SU-DHL-6 (cell line): ENCODE measurements at regions not wholly inside any gene's neighbourhood (a gene's known extent, or its start where the extent isn't known, plus 50 kb on each side); places are given as distances from the start of the nearest gene placed in this dataset.

ENCODE experiments used
- H2AFZ ChIP-seq: fragments of 200-600 bp; sonication (generic); 2 replicates; pipeline ENCODE4 v1.6.1; 2014; ENCODE audit warnings: low read depth, mild to moderate bottlenecking, moderate library complexity, mixed read lengths, antibody characterized with exemption, low read length; ENCODE audit not compliant: severe bottlenecking
- H3F3A ChIP-seq: fragments of 200-600 bp; shearing (Covaris generic); 2 replicates; pipeline ENCODE4 v1.6.0; 2016; ENCODE audit warnings: antibody characterized with exemption, mild to moderate bottlenecking; ENCODE audit not compliant: insufficient read depth
- H3K27ac ChIP-seq: fragments of 200-600 bp; sonication (generic); 2 replicates; pipeline ENCODE4 v1.5.1; 2016; ENCODE audit warnings: low read depth, mild to moderate bottlenecking, low read length, moderate library complexity, mixed read lengths
- H3K27me3 ChIP-seq: fragments of 200-600 bp; sonication (generic), shearing (Covaris generic); 2 replicates; pipeline ENCODE4 v1.6.0; 2014; ENCODE audit warnings: mild to moderate bottlenecking, low read length
- H3K36me3 ChIP-seq: fragments of 200-600 bp; sonication (generic); 2 replicates; pipeline ENCODE4 v1.6.1; 2014; ENCODE audit warnings: mild to moderate bottlenecking, low read length, mixed read lengths
- H3K4me2 ChIP-seq: fragments of 300-600, 200-600 bp; shearing (Covaris generic), sonication (generic); 2 replicates; pipeline ENCODE4 v1.6.0; 2014; ENCODE audit warnings: low read length, low read depth, mild to moderate bottlenecking; ENCODE audit not compliant: poor library complexity, severe bottlenecking
- H3K4me3 ChIP-seq: fragments of 200-600 bp; sonication (generic); 2 replicates; pipeline ENCODE4 v1.5.1; 2014; ENCODE audit warnings: antibody characterized with exemption, low read length, mild to moderate bottlenecking, mixed read lengths; ENCODE audit not compliant: insufficient read depth, poor library complexity, severe bottlenecking
- H3K79me2 ChIP-seq: fragments of 200-600 bp; sonication (generic); 2 replicates; pipeline ENCODE4 v1.6.1; 2014; ENCODE audit warnings: mild to moderate bottlenecking, low read length, moderate library complexity; ENCODE audit not compliant: insufficient read depth
- H3K9ac ChIP-seq: fragments of 200-600 bp; sonication (generic); 2 replicates; pipeline ENCODE4 v1.7.0; 2014; ENCODE audit warnings: mild to moderate bottlenecking, low read length
- H3K9me2 ChIP-seq: fragments of 200-600 bp; sonication (generic); replicated peaks from 2 replicates; pipeline ENCODE4 v1.6.1; 2014; ENCODE audit warnings: low read length; ENCODE audit not compliant: insufficient read depth
- H3K9me3 ChIP-seq: fragments of 200-600 bp; sonication (generic); 2 replicates; pipeline ENCODE4 v1.6.1; 2014; ENCODE audit warnings: low read length, mixed read lengths; ENCODE audit not compliant: insufficient read depth
- H4K20me1 ChIP-seq: fragments of 200-600 bp; sonication (generic); 2 replicates; pipeline ENCODE4 v1.6.1; 2014; ENCODE audit warnings: low read depth, mild to moderate bottlenecking, antibody characterized with exemption, low read length, moderate library complexity, mixed read lengths
- EZH2phosphoT487 ChIP-seq: fragments of 200-600 bp; sonication (generic), shearing (Covaris generic); conservative IDR thresholded peaks from 2 replicates; pipeline ENCODE4 v1.6.1; 2018; ENCODE audit warnings: mild to moderate bottlenecking, antibody characterized with exemption, low read length, moderate library complexity, mixed read lengths
- TF ChIP-seq, protein P1 (sequence below): fragments of 200-600 bp; sonication (generic); IDR thresholded peaks from one replicate; pipeline ENCODE4 v1.5.1; 2017; ENCODE audit warnings: antibody characterized with exemption, mild to moderate bottlenecking, low read length, moderate library complexity; ENCODE audit not compliant: insufficient read depth, poor library complexity, severe bottlenecking

DNA sequence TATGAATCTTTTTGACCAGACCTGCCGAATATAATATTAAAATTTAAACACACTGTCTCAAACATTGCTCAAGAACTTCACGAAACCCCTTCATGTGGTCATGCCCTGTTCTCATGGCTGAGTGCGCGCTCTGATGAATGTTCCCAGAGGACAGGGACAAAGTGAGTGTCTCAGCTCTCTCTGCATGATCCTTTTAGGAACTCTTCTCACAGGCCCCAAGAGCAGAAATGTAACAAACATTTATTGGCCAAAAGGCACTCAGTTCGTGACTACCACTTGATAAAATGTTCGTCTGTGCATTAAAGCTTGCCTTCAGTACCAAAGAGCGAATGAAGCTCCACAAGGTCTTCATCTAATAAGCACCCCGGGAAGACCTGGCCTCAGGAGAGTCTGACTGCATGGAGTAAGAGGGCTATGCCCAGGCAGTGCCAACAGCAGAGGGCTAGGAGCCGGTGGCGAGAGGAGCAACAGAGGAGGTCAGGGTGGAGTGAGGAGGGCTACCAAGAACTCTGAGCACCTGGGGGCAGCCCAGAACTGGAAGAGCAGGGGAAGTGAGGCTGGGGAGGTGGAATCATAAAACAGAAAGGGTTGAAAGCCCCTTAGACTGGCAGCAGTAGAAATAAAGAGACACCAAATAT is 171.1 kb downstream of the RHOU start:
- no peaks in the 10 kb centered on the region for H3F3A ChIP-seq
- no peaks in the 10 kb centered on the region for H3K36me3 ChIP-seq
- TF ChIP-seq, protein P1, sequence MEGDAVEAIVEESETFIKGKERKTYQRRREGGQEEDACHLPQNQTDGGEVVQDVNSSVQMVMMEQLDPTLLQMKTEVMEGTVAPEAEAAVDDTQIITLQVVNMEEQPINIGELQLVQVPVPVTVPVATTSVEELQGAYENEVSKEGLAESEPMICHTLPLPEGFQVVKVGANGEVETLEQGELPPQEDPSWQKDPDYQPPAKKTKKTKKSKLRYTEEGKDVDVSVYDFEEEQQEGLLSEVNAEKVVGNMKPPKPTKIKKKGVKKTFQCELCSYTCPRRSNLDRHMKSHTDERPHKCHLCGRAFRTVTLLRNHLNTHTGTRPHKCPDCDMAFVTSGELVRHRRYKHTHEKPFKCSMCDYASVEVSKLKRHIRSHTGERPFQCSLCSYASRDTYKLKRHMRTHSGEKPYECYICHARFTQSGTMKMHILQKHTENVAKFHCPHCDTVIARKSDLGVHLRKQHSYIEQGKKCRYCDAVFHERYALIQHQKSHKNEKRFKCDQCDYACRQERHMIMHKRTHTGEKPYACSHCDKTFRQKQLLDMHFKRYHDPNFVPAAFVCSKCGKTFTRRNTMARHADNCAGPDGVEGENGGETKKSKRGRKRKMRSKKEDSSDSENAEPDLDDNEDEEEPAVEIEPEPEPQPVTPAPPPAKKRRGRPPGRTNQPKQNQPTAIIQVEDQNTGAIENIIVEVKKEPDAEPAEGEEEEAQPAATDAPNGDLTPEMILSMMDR, result no peak
- no peak for TF ChIP-seq EZH2phosphoT487
- H3K27me3 ChIP-seq, result no peaks in the 10 kb centered on the region
- no peaks in the 10 kb centered on the region for H3K9me2 ChIP-seq
- no peaks in the 10 kb centered on the region for H4K20me1 ChIP-seq
- no peak overlapping the region for H3K4me2 ChIP-seq
- H2AFZ ChIP-seq, result no peak overlapping the region
- H3K27ac ChIP-seq, result no peak overlapping the region
- H3K9me3 ChIP-seq, result no peaks in the 10 kb centered on the region
- no peak overlapping the region for H3K9ac ChIP-seq
- no peak overlapping the region for H3K4me3 ChIP-seq
- no peaks in the 10 kb centered on the region for H3K79me2 ChIP-seq

GRCh38 chr1:228911225-228912210 is 176.2 kb downstream of the RHOU start:
- Histone ChIP-seq H3K27me3 (no peaks in the 10 kb centered on the region), H3K27ac (no peak overlapping the region), H2AFZ (no peak overlapping the region), H3K9ac (no peak overlapping the region), H4K20me1 (no peaks in the 10 kb centered on the region), H3F3A (no peaks in the 10 kb centered on the region), H3K9me2 (no peaks in the 10 kb centered on the region), H3K9me3 (no peaks in the 10 kb centered on the region), H3K79me2 (no peaks in the 10 kb centered on the region), H3K4me2 (no peak overlapping the region), H3K36me3 (no peaks in the 10 kb centered on the region), H3K4me3 (no peak overlapping the region)
- TF ChIP-seq, protein P1, result no peak
- no peak for TF ChIP-seq EZH2phosphoT487

GRCh38 chr1:228913626-228914414 is 178.5 kb downstream of the RHOU start:
- Histone ChIP-seq H3K4me3 (no peak overlapping the region), H3K27me3 (no peaks in the 10 kb centered on the region), H3K9ac (no peak overlapping the region), H2AFZ (no peak overlapping the region), H4K20me1 (no peaks in the 10 kb centered on the region), H3K9me3 (no peaks in the 10 kb centered on the region), H3K9me2 (no peaks in the 10 kb centered on the region), H3K79me2 (no peaks in the 10 kb centered on the region), H3K27ac (no peak overlapping the region), H3K36me3 (no peaks in the 10 kb centered on the region), H3F3A (no peaks in the 10 kb centered on the region), H3K4me2 (no peak overlapping the region)
- no peak for TF ChIP-seq EZH2phosphoT487
- TF ChIP-seq, protein P1, result no peak
